SK-N-DZ (cell line): ENCODE measurements at regions not wholly inside any gene's neighbourhood (a gene's known extent, or its start where the extent isn't known, plus 50 kb on each side); places are given as distances from the start of the nearest gene placed in this dataset.

Experiments
- DNase-seq: peaks from one replicate; pipeline ENCODE4 v3.0.0-alpha.2; 2015; ENCODE audit warnings: low spot score

- DNase-seq, result no peak
These were observed 241.3 kb upstream of the UBE2E3 start for GRCh38 chr2:180739070-180739469.

GRCh38 chr2:180735799-180736198, 244.6 kb upstream of the UBE2E3 start:
- no peak for DNase-seq

GRCh38 chr2:180734382-180734781, 246.0 kb upstream of the UBE2E3 start:
- no peak for DNase-seq

DNA sequence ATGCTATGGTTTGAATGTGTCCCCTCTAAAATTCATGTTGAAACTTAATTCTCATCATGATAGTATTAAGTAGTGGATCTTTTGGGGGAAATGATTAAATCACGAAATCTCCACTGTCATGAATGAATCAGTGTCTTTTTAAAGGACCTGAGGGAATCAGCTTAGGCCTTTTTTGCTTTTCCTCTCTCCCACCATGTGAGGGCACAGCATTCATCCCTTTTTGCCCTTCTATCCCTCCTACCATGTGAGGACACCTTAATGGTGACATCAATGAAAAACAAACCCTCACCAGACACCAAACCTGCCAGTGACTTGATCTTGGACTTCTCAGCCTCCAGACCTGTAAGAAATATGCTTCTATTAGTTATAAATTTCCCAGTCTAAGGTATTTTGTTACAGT, 247.1 kb upstream of the UBE2E3 start:
- no peak for DNase-seq

- no peak for DNase-seq
These were observed 248.1 kb upstream of the UBE2E3 start for GRCh38 chr2:180732337-180732736.

GRCh38 chr2:180730976-180731375, 249.4 kb upstream of the UBE2E3 start:
- DNase-seq, result no peak

DNA sequence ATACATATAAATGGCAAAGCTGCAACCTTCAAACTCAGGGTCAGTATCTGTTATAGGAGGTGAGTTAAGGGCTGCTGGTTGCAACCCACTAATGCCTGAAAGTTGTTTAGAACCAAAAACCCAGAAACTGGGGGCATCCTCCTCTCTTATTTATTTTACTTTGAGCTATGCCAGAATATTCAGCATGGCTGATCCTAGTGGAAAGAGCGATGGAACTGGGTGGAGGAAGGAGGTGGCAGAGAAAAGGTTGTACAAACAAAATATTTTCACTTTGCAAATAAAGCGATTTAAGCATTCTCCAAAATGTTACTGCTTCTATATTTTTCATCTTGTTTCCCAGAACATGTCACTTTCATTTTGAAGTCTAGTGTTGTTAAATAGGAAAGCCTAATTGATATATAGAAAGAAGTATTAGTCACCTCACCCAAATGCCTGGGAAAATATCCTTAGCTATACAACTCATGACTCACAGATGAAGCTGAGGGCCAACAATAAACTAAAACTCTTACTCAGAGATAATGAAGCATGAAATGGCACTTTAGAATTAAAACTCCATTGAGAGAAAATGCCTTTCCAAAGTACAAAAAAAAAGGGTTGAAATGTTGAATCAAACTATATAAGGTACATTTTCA, 251.4 kb upstream of the UBE2E3 start:
- DNase-seq, result no peak

GRCh38 chr2:180723712-180724111, 256.7 kb upstream of the UBE2E3 start:
- DNase-seq, result no peak

- no peak for DNase-seq
These were observed 257.7 kb upstream of the UBE2E3 start for GRCh38 chr2:180722551-180723239.

DNA sequence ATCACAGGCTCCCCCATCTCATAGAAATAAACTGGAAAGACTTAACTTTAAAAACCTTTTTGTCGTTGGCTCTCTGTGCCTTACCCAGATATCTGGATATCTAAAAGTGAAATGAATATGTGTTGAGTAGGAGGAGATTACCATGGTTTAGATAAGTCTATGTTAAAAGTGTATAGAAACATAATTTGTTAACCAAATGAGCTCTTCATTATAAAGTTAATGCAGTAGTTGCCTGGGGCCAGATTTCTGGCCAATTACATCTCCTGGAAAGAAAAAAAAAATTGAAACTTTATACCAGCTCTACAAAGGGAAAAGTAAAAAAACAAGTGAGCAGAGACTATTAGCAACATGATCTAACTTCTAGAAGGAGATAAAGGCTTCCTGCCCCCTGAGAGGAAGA, 259.6 kb upstream of the UBE2E3 start:
- DNase-seq, result no peak

GRCh38 chr2:180717588-180717987, 262.8 kb upstream of the UBE2E3 start:
- no peak for DNase-seq

GRCh38 chr2:180716186-180717180, 263.9 kb upstream of the UBE2E3 start:
- no peak for DNase-seq

GRCh38 chr2:180715044-180715443, 265.4 kb upstream of the UBE2E3 start:
- no peak for DNase-seq

DNA sequence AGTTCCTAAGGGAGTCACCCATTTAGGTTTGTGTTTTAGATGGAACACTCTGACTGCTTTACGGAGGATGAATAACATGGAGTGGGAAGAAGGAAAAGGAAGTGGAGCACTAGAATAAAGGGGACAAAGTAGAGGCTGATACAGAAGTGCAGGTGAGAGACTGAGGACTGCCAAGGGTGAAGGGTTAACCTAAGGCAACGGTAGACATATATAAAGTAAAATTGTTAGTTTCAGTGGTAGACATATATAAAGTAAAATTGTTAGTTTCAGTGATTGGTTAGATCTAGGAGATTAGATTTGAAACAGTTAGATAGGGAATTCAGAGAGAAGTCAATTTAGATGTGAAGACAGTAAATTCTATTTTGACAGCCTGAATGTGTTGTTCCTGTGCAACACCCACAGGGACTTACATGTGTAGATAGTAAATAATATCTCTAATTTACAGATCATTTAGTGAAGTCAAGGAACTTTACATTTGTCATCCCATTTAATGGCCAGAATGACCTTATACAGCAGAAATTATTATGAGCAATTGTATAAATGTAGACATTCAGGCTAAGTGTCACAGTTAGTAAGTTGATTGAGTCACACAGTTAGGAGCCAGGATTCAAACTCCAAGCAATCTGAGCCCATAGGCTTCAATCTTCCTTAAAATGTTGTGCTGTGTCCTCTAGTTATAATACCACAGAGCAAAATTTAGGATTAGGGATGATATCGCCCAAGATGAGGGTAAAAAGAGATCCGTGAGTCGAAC, 270.8 kb upstream of the UBE2E3 start:
- no peak for DNase-seq

DNA sequence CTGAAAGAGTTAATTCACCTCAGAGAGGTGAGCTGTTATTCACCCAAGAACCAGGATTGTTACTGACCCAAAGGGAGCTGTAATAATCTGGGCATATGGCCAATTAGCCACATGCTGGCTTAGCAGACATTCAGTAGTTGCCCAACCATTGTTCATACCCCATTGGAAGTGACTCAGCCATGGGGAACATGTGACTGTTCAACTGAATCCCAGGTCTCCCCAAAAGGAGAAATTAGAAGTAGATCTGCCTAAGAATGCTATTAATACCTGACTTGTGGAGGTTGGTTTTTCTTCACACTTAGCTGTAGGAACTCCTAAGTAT, 272.6 kb upstream of the UBE2E3 start:
- DNase-seq, result no peak

GRCh38 chr2:180707175-180707883, 273.1 kb upstream of the UBE2E3 start:
- DNase-seq, result no peak

DNA sequence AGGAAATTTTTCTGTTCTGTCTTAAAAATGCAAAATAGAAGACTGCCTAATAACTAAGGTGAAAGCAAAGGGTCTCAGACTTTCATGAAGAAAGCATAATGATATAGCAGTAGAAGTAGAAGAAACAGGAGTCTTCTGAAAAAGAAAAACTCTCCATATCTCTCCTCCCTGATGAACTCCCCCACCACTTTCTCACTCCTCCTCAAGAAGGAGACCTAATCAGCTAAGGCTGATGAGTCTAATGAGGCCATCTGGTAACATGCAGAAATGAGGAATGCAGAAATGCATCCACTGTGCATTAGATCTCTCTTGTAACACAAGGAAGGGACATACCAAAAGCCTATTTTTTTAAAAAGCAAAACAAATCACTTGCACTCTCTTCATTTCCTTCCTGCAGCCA, 273.7 kb upstream of the UBE2E3 start:
- DNase-seq, result no peak

- DNase-seq, result no peak
These were observed 274.9 kb upstream of the UBE2E3 start for GRCh38 chr2:180705551-180705950.

GRCh38 chr2:180705122-180705521, 275.3 kb upstream of the UBE2E3 start:
- DNase-seq, result no peak

- DNase-seq, result no peak
These were observed 280.6 kb upstream of the UBE2E3 start for GRCh38 chr2:180699657-180700361.
